Breast epithelium (tissue), 4 donors: ENCODE measurements at regions not wholly inside any gene's neighbourhood (a gene's known extent, or its start where the extent isn't known, plus 50 kb on each side); places are given as distances from the start of the nearest gene placed in this dataset.

Source experiments
- DNase-seq, 2 donors: peaks; one replicate each; pipeline ENCODE4 v3.0.0-alpha.2; 2019; ENCODE audit warnings: low spot score in 2 of 2
- H3K27ac ChIP-seq, 2 donors: fragments of 200-600 bp; sonication (generic) in 1 of 2; one replicate each; pipeline ENCODE4 v1.5.1; 2016 to 2019; ENCODE audit warnings: mild to moderate bottlenecking in 1 of 2
- H3K27me3 ChIP-seq, 2 donors: fragments of 200-600 bp; sonication (generic) in 1 of 2; one replicate each; pipeline versions ENCODE4 v1.5.1 to v1.6.0; 2017 to 2019; ENCODE audit warnings: control low read depth in 1 of 2, mild to moderate bottlenecking in 1 of 2
- H3K36me3 ChIP-seq: fragments of 200-600 bp; one replicate; pipeline ENCODE4 v1.5.1; 2019
- H3K4me1 ChIP-seq, 2 donors: fragments of 200-600 bp; sonication (generic); one replicate each; pipeline ENCODE4 v1.5.1; 2016 to 2019; ENCODE audit warnings: control low read depth in 1 of 2
- H3K4me3 ChIP-seq, 3 donors: fragments of 200-600 bp; sonication (generic); 1 replicate in 2 of 3; 2 replicates in 1 of 3; pipeline ENCODE4 v1.5.1; 2016 to 2019; ENCODE audit warnings: mild to moderate bottlenecking in 3 of 3, moderate library complexity in 2 of 3
- H3K9me3 ChIP-seq, 2 donors: fragments of 200-600 bp; sonication (generic) in 1 of 2; one replicate each; pipeline ENCODE4 v1.5.1; 2016 to 2019; ENCODE audit warnings: control low read depth in 1 of 2
- POLR2A ChIP-seq: fragments of 450-650 bp; IDR thresholded peaks from one replicate; pipeline ENCODE4 v1.6.1; 2016; ENCODE audit warnings: antibody characterized with exemption, mild to moderate bottlenecking, moderate library complexity
- POLR2AphosphoS5 ChIP-seq, 3 donors: sonication (generic); formaldehyde crosslinking; IDR thresholded peaks; one replicate each; pipeline ENCODE4 v1.6.1; 2017; ENCODE audit warnings: antibody characterized with exemption in 3 of 3
- intact Hi-C: fragments of 100-400 bp; cut with DNase I; formaldehyde crosslinking; loops from one replicate; pipeline ENCODE4 v1.15.1; 2023; ENCODE audit warnings: low total_unique reads
- TF ChIP-seq, protein P1 (sequence below), 3 donors: fragments of 450-650 bp; IDR thresholded peaks; one replicate each; pipeline ENCODE4 v1.5.1; 2016 to 2017; ENCODE audit warnings: antibody characterized with exemption in 3 of 3, mild to moderate bottlenecking in 3 of 3, moderate library complexity in 3 of 3

DNA sequence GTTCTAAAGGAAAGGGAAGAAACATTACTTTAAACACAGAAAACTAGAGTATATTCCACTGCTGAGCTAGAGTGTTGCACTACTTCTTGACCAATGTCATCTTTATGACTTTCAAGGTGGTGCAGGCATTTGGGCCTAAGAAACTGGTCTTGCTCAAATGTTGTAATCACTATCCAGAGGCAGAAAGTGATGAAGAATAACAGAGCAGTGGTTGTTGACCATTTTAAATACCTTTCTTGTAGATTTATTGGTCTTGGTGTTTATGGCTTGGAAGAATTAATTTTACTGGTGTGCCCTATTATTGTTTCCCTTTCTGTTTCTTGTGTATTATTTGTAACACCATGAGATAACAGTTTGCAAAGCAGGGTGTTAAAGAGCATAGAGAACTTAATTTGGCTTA, 56.9 kb upstream of the SCN7A start:
- Histone ChIP-seq H3K4me3 (no peak overlapping the region), H3K36me3 (no peaks in the 10 kb centered on the region), H3K27me3 (no peaks in the 10 kb centered on the region), H3K27ac (no peak overlapping the region), H3K4me1 (no peaks in the 10 kb centered on the region), H3K9me3 (no peaks in the 10 kb centered on the region)
- DNase-seq = no peak
- intact Hi-C loops = no loop called here
- TF ChIP-seq POLR2AphosphoS5 (IDR thresholded peaks at IDR 0.05) (no peak), POLR2A (no peak)
- TF ChIP-seq, protein P1, sequence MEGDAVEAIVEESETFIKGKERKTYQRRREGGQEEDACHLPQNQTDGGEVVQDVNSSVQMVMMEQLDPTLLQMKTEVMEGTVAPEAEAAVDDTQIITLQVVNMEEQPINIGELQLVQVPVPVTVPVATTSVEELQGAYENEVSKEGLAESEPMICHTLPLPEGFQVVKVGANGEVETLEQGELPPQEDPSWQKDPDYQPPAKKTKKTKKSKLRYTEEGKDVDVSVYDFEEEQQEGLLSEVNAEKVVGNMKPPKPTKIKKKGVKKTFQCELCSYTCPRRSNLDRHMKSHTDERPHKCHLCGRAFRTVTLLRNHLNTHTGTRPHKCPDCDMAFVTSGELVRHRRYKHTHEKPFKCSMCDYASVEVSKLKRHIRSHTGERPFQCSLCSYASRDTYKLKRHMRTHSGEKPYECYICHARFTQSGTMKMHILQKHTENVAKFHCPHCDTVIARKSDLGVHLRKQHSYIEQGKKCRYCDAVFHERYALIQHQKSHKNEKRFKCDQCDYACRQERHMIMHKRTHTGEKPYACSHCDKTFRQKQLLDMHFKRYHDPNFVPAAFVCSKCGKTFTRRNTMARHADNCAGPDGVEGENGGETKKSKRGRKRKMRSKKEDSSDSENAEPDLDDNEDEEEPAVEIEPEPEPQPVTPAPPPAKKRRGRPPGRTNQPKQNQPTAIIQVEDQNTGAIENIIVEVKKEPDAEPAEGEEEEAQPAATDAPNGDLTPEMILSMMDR (IDR thresholded peaks at IDR 0.05) = no peak

DNA sequence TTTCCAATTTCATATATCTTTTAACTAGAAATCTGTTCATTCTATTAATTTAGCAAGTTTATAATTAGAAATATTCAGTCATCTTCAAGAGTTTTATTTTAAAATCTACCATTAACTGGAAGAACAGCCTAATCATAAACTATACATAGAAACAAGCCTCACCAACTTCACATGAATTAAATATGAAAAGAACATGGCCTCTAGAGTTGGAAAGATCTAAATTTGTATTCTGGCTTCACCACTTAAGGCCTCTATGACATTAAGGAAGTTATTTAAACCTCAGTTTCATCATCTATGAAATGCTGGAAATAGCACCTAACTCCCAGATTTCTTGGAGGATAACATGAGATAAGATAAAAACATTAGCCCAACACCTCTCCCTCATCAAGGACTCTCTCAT, 51.4 kb upstream of the SCN7A start:
- no peaks in the 10 kb centered on the region for H3K9me3 ChIP-seq
- DNase-seq = no peak
- TF ChIP-seq, protein P1 (IDR thresholded peaks at IDR 0.05) = no peak
- TF ChIP-seq POLR2A (no peak), POLR2AphosphoS5 (IDR thresholded peaks at IDR 0.05) (no peak)
- H3K4me1 ChIP-seq = no peaks in the 10 kb centered on the region
- no peak overlapping the region for H3K4me3 ChIP-seq
- no peaks in the 10 kb centered on the region for H3K27me3 ChIP-seq
- H3K36me3 ChIP-seq = no peaks in the 10 kb centered on the region
- intact Hi-C loops = no loop called here
- no peak overlapping the region for H3K27ac ChIP-seq
